ENCODE measurements at regions not wholly inside any gene's neighbourhood (a gene's known extent, or its start where the extent isn't known, plus 50 kb on each side); places are given as distances from the start of the nearest gene placed in this dataset.

- no peak for TF ChIP-seq CTCF (IDR thresholded peaks at IDR 0.05; ENCODE audit: low read depth, low read length)
- no peak for TF ChIP-seq EZH2phosphoT487 (IDR thresholded peaks at IDR 0.05; ENCODE audit: low read depth)
Observed at GRCh38 chr20:40451552-40451951, 237.5 kb downstream of the MAFB start.
